Omental fat pad (tissue), 3 donors: ENCODE measurements at regions not wholly inside any gene's neighbourhood (a gene's known extent, or its start where the extent isn't known, plus 50 kb on each side); places are given as distances from the start of the nearest gene placed in this dataset.

Experiments used
- ATAC-seq: fragments of 150-250 bp; one replicate; pipeline ENCODE4 v1.9.1; 2016; ENCODE audit warnings: mild to moderate bottlenecking, moderate library complexity; ENCODE audit not compliant: low FRiP score
- DNase-seq: peaks from one replicate; pipeline ENCODE4 v3.0.0-alpha.2; 2019; ENCODE audit warnings: low spot score
- CTCF ChIP-seq, 3 donors: fragments of 450-650 bp; IDR thresholded peaks; one replicate each; pipeline ENCODE4 v1.5.1; 2016 to 2017; ENCODE audit warnings: antibody characterized with exemption in 3 of 3, mild to moderate bottlenecking in 3 of 3, moderate library complexity in 2 of 3

DNA sequence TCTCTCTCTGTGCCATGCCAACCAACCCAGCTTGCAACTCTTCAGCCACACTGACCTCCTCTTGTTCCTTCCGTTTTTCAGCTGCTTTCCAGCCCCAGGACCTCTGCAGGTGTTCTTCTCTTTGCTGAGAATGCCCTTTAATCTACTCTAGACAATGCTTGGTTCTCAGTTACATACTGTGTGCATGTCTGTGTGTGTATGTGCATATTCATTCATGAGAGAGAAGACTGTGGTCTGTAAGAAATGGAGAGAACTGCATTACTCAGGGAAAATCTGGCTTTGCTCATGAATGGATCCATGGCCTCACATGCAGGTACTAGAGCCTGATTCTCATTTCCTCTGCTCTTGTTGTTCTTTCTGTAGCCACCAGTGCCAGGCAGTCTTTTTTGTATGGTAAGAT, 636.9 kb upstream of the TENM3 start:
- no peak for DNase-seq
- no peak for TF ChIP-seq CTCF (IDR thresholded peaks at IDR 0.05)
- ATAC-seq, result no peak

DNA sequence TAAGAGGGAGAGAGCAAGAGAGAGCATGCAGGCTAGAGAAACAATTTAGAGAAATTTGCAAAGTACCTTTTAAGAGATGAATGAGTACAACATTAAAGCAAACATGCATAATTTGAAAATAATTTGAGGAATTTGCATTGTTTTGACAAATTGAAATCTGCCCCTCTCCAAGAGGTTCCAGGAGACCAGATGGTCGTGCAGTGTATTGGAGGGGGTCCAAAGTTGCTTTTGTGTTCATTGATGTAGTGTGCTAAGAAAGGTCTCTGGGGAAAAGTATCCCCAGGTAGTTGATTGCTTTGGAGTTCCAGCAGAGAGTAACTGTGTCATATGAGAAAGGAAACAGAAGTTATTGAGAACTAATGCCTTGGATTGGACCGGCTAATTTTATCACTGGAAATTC, 635.0 kb upstream of the TENM3 start:
- TF ChIP-seq CTCF (IDR thresholded peaks at IDR 0.05), result no peak
- ATAC-seq, result no peak

DNA sequence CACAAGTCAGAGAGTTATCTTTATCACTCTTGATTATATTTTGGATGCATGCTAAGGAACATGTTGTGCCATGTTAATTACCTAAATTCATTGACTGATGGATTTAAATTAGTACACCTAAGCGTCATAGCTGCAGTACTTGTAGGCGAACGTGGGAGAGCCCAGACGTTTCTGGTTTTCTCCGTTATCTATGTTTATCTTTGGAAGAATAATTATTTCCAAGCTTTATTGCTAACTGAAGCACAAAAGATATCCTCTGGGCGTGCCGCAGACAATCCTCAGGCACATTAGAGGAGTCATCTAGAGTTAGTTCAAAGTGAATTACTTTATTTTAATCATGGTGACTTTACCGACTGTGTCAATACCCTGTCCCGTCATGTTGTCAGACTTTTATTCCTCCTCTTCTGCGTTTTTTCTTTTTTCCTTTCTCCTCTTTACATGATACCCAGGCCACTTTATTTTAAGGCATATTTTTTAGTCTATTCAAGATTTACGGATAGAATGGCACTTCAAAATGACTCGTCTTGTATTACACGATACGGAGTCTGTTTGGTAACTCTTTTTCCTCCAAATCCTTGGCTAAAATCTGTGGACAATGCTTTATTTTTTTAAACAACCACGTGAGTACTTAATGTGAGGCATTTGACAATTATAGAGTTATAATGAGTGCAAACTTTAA, 632.0 kb upstream of the TENM3 start:
- ATAC-seq, result no peak
- DNase-seq, result no peak
- no peak for TF ChIP-seq CTCF (IDR thresholded peaks at IDR 0.05)

More for the DNA sequence above, 635.0 kb upstream of the TENM3 start:
- DNase-seq, result no peak

DNA sequence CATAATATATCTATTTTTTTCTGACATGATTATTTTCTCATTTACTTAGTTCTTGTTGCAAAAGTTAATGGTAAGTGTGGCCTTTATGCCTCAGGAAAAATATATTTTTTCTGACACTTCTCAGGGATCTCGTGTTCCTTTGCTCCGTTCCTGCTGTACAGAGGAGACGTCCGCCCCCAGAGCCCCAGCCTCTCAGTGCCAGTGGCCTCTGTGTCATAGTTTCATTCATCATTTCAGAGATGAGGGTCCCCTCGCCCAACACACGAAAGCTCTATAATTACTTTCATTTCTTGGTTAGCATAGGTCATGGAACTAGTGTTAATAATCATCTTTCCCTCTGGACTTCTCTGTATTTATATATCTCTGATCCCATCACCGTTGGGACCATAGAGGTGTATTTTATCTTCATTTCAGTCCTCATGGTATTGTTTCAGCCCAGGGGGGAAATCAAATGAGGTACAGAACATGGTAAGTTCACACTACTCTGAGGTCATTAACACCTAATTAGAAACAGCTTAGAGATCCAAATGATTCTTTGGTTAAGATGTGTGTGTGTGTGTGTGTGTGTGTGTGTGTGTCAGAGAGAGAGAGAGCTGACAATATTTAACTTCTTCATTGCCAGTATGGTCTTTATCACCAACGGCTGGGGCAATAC, 631.1 kb upstream of the TENM3 start:
- TF ChIP-seq CTCF (IDR thresholded peaks at IDR 0.05), result no peak
- no peak for DNase-seq
- no peak for ATAC-seq

GRCh38 chr4:181613200-181613599, 630.0 kb upstream of the TENM3 start:
- ATAC-seq (no peak), DNase-seq (no peak)
- no peak for TF ChIP-seq CTCF (IDR thresholded peaks at IDR 0.05)

GRCh38 chr4:181618038-181618618, 625.1 kb upstream of the TENM3 start:
- no peak for ATAC-seq
- TF ChIP-seq CTCF (IDR thresholded peaks at IDR 0.05), result no peak
- no peak for DNase-seq

DNA sequence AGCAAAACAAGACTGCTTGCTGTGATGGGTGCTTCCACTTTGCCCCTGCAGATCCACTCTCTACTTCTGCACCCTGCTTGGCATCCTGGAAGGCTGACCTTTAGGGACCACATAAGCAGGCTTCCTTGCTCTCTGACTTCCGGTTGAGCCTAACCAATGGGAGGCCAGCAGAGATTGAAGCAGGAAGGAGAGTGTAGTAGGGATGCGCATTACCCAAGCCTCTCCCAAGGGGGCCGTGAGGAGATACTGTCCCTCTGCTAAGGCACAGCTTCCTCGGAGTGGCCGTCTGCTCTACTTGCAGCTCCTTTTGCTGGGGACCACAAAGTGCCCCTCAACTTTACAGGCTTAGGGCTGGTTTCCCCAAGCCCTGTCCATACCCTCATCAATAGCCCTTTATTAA, 624.3 kb upstream of the TENM3 start:
- ATAC-seq, result no peak
- TF ChIP-seq CTCF (IDR thresholded peaks at IDR 0.05), result no peak
- DNase-seq, result no peak
